ENCODE measurements at regions not wholly inside any gene's neighbourhood (a gene's known extent, or its start where the extent isn't known, plus 50 kb on each side); places are given as distances from the start of the nearest gene placed in this dataset.
A peak's percentile ranks its signal among the peaks of the same experiment; 100 is the strongest.

DNA sequence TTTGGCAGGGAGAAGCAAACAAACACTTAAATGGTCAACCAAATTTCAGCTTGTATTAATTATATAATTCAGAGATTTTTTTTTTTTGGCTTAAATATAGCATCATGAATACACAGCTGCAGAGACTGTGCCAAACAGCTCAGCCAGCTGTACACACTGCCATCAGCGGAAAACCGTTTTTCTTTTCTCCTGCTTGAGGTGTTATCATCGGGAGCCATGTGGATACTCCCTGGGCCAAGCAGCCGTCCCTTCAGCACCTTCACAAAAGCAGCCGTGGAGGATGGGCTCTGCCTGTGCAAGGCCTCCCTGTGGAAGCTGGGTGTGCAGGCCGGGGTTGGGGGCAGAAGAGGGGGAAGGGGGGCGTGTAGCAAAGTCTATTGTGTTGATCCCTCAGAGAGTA is 85.0 kb downstream of the NUF2 start:
- DNase-seq (ENCODE audit: low spot score), result no peak

DNA sequence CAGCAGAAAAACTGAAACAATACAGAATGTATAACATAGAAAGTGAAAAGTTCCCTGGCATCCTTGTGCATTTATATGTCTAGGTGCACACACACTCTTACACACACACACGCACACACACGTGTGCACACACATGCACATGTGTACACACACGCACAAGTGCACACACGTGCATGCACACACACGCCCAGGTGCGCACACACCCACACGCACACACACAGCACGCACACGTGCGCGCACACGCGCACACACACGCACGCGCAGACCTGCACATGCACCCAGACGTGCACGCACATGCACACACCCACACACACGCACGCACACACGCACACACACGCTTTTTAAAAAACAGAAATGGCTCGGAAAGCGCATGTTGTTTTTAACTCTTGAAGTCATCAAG is 86.5 kb downstream of the NUF2 start:
- Histone ChIP-seq H3K4me3 (no peak overlapping the region), H3K36me3 (no peaks in the 10 kb centered on the region), H3K27me3 (replicated peaks; ENCODE audit: insufficient read depth) (no peaks in the 10 kb centered on the region), H3K27ac (no peak overlapping the region), H3K4me1 (replicated peaks) (no peaks in the 10 kb centered on the region), H3K9me3 (no peaks in the 10 kb centered on the region)
- DNase-seq (ENCODE audit: low spot score), result no peak
- 96% methylated on average over 24 of the region's 24 CpGs for WGBS
- intact Hi-C loops (cut with DNase I), result loop anchor here (5.0 kb wide), 1 partner anchor 1669 kb away; no protein-coding TSS in a partner anchor
- TF ChIP-seq, protein P1, sequence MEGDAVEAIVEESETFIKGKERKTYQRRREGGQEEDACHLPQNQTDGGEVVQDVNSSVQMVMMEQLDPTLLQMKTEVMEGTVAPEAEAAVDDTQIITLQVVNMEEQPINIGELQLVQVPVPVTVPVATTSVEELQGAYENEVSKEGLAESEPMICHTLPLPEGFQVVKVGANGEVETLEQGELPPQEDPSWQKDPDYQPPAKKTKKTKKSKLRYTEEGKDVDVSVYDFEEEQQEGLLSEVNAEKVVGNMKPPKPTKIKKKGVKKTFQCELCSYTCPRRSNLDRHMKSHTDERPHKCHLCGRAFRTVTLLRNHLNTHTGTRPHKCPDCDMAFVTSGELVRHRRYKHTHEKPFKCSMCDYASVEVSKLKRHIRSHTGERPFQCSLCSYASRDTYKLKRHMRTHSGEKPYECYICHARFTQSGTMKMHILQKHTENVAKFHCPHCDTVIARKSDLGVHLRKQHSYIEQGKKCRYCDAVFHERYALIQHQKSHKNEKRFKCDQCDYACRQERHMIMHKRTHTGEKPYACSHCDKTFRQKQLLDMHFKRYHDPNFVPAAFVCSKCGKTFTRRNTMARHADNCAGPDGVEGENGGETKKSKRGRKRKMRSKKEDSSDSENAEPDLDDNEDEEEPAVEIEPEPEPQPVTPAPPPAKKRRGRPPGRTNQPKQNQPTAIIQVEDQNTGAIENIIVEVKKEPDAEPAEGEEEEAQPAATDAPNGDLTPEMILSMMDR (IDR thresholded peaks at IDR 0.05), result no peak
- TF ChIP-seq POLR2A (IDR thresholded peaks at IDR 0.05), result no peak
- no peak for TF ChIP-seq POLR2AphosphoS5 (IDR thresholded peaks at IDR 0.05)

More for the DNA sequence above, 85.0 kb downstream of the NUF2 start:
- 48% methylated on average over 7 of the region's 7 CpGs for WGBS
- no peak overlapping the region for H3K4me3 ChIP-seq
- intact Hi-C loops (cut with DNase I), result loop anchor here (5.0 kb wide), 1 partner anchor 1671 kb away; no protein-coding TSS in a partner anchor
- no peak overlapping the region for H3K27ac ChIP-seq
- TF ChIP-seq, protein P1 (IDR thresholded peaks at IDR 0.05), result no peak
- TF ChIP-seq POLR2A (IDR thresholded peaks at IDR 0.05) (no peak), POLR2AphosphoS5 (IDR thresholded peaks at IDR 0.05) (no peak)
- H3K36me3 ChIP-seq, result no peaks in the 10 kb centered on the region
- H3K27me3 ChIP-seq (replicated peaks; ENCODE audit: insufficient read depth), result no peaks in the 10 kb centered on the region
- no peaks in the 10 kb centered on the region for H3K9me3 ChIP-seq
- H3K4me1 ChIP-seq (replicated peaks), result no peaks in the 10 kb centered on the region

DNA sequence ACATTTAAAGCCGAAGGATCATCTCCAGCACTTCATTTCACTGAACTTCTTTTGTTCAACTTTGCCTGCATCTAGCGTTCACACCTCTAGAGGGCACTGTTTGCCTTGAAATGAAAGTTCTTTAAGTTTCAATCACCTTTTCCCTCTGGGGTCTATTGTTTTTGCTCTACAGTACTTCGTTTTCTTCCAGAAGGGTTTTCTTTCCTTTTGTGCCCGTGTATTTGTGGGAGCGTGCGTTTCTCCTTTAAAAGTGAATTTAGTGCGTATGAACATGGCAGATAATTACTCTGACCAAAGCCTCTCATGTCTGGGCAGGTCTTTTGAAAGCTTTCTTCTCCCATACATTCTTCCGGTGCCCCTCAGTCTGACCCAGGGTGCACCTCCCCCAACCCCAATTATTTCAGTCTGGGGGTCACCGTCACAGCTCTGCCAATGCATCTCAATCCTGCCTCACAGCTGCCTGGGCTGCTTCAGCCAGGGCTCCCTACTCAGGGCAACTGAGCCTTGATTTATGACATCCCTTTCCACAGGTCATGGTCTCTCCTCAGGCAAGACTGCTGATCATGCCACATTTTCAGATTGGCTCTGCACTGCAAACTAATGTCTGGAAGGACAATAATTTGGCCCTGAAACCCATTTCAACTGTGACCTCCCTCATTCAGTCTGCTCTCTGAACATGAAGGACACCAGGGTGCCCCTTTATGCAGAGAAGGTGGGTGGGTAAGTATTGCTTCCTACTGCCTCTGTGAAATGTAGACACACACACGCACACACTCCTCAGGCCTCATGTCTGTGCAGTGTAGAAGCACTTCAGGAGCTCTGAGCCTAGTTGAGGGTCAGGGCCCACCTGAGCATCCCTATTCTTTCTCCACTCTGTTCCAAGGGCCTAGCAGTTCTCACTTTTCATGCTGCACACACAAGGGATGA is 88.6 kb downstream of the NUF2 start:
- peak; percentile 19 for DNase-seq (ENCODE audit: low spot score)
- no peak overlapping the region for H3K4me3 ChIP-seq
- intact Hi-C loops (cut with DNase I), result no loop called here
- H3K9me3 ChIP-seq, result no peaks in the 10 kb centered on the region
- no peaks in the 10 kb centered on the region for H3K4me1 ChIP-seq (replicated peaks)
- H3K27me3 ChIP-seq (replicated peaks; ENCODE audit: insufficient read depth), result no peaks in the 10 kb centered on the region
- H3K36me3 ChIP-seq, result no peaks in the 10 kb centered on the region
- WGBS, result 19% methylated on average over 10 of the region's 10 CpGs
- TF ChIP-seq POLR2A (IDR thresholded peaks at IDR 0.05) (no peak), POLR2AphosphoS5 (IDR thresholded peaks at IDR 0.05) (no peak)
- TF ChIP-seq, protein P1 (IDR thresholded peaks at IDR 0.05), result peak; percentile 39 to 71 (median 66)
- H3K27ac ChIP-seq, result no peak overlapping the region

DNA sequence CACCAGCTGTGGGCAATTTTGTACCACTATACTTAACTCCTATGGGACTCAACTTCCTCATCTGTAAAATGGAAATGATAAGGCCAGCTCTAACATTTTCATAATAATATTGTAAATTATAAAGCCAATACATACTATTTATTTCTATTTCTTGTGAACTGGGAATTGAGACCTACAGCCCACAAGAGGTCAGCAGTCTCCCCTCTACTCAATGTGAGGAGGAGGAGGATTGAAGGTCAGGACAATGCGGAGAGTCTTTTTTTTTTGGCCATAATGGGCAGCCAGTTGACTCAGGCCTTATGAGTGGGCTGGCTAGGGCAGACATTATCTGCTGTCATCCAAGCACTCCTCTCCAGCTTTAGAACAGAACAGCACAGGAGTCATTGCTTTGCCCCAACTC is 90.5 kb downstream of the NUF2 start:
- DNase-seq (ENCODE audit: low spot score), result no peak
- intact Hi-C loops (cut with DNase I), result no loop called here
- Histone ChIP-seq H3K36me3 (no peaks in the 10 kb centered on the region), H3K9me3 (no peaks in the 10 kb centered on the region), H3K4me1 (replicated peaks) (no peaks in the 10 kb centered on the region), H3K27me3 (replicated peaks; ENCODE audit: insufficient read depth) (no peaks in the 10 kb centered on the region), H3K27ac (no peak overlapping the region), H3K4me3 (no peak overlapping the region)
- TF ChIP-seq POLR2A (IDR thresholded peaks at IDR 0.05), result no peak
- TF ChIP-seq POLR2AphosphoS5 (IDR thresholded peaks at IDR 0.05), result no peak
- TF ChIP-seq, protein P1 (IDR thresholded peaks at IDR 0.05), result no peak
- WGBS, result 100% methylated on average over 1 of the region's 1 CpG

DNA sequence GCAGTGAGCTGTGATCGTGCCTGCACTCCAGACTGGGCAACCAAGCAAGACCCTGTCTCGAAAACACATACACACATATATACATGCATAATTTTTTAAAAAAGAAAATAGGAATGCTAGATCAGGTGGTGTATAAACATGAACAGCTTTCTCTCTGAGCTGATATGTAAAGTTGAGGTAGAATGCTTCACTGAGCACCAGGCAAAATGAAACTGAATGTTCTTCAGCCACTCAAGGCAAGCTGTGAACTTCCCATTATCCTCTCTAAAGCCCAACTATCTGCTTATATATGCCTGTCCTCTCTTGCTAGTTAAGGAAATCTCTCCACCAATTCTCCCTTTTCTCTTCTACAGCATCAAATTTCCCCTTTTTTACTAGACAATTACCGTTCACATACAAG is 93.0 kb downstream of the NUF2 start:
- no peaks in the 10 kb centered on the region for H3K4me1 ChIP-seq (replicated peaks)
- H3K27ac ChIP-seq, result no peak overlapping the region
- TF ChIP-seq POLR2AphosphoS5 (IDR thresholded peaks at IDR 0.05), result no peak
- TF ChIP-seq POLR2A (IDR thresholded peaks at IDR 0.05), result no peak
- TF ChIP-seq, protein P1 (IDR thresholded peaks at IDR 0.05), result no peak
- H3K36me3 ChIP-seq, result no peaks in the 10 kb centered on the region
- no peak overlapping the region for H3K4me3 ChIP-seq
- no peaks in the 10 kb centered on the region for H3K9me3 ChIP-seq
- no peaks in the 10 kb centered on the region for H3K27me3 ChIP-seq (replicated peaks; ENCODE audit: insufficient read depth)
- intact Hi-C loops (cut with DNase I), result no loop called here
- no peak for DNase-seq (ENCODE audit: low spot score)
- 85% methylated on average over 3 of the region's 3 CpGs for WGBS

Measured in prostate gland (tissue), 2 donors.